ENCODE measurements at regions not wholly inside any gene's neighbourhood (a gene's known extent, or its start where the extent isn't known, plus 50 kb on each side); places are given as distances from the start of the nearest gene placed in this dataset.

GRCh38 chr1:119318466-119319309, 49.9 kb upstream of the HAO2 start:
- peaks cover 5% of the 10 kb centered on the region for H3K4me1 Mint-ChIP-seq
- no peaks in the 10 kb centered on the region for H3K36me3 Mint-ChIP-seq (ENCODE audit: insufficient read depth)
- no peak overlapping the region for H3K4me3 Mint-ChIP-seq
- peaks cover 7% of the 10 kb centered on the region for H3K27me3 Mint-ChIP-seq
- no peaks in the 10 kb centered on the region for H3K9me3 Mint-ChIP-seq
- peak; percentile 44 for ATAC-seq (replicated peaks; ENCODE audit: extremely low read depth, poor library complexity, severe bottlenecking)
- no peak overlapping the region for H3K27ac Mint-ChIP-seq (ENCODE audit: low read depth)
- DNase-seq (ENCODE audit: low spot score in 2 of 2), result no peak

Data from central memory CD8-positive, alpha-beta T cell (primary cell).